NCI-H510A treated with DMSO at 0.1 percent for 48 hours (cell line): ENCODE measurements at regions not wholly inside any gene's neighbourhood (a gene's known extent, or its start where the extent isn't known, plus 50 kb on each side); places are given as distances from the start of the nearest gene placed in this dataset.

Source experiments
- DNase-seq: peaks from one replicate; lab custom pipeline; 2025; lab: John Stamatoyannopoulos, UW

DNA sequence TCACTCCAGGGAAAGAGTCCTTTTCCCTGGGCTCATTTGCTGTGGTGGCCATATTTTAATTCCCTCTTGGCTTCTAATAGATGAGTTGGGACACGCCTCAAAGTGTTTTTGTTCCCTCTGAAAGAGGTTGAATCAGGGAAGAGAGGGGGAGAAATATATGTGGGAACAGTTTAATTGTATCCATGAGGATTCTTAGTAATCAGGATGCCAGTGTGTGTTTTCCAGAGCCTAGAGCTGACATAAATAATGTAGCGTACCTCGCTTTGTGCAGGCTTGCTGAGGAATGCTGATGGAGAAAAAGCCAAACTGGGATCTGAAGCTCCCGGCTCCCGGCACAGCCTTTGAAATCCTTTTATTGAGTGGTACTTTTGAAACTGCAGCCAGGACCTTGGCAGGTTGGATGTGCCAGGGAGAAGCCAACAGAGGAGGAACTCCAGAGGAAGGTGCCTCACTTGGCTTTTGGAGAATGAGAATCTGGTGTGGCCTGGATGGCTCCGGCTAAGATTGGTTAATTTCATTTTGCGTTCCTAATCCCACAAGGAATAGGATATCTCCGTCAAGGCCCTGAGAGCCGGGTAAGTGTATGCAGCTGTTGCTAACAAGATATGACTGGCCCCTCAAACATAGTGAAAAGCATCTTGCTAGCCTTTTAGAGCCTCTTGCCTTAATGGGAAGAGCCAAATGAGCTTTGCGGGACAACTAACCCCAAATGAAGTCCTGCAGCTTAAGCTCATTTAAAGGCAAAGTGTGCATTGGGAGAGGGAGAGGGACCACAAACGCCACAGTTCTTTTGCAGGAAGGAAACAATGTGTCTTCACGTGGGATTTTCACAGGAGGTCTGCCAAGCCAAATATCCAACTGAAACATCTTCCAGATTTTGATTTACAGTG is 471.1 kb upstream of the WWC1 start:
- no peak for DNase-seq

DNA sequence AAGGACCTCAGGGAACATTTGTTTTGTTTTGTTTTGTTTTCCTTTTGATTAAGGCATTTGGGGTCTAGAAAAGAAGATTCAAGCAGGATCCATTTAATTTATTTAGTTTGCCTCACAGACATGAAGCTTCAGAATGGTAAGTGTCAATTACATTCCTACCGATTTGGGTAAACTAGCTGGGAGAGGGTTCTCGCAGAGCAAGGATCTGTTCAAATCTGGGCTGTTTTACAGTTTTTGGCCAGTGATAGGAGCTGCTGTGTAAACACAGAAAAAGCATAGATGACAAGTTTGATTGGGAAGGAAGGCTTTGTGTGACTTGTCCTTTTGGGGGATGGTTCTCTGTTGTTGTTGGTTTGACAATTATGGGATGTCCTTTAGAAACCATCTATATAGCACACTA is 470.3 kb upstream of the WWC1 start:
- no peak for DNase-seq

DNA sequence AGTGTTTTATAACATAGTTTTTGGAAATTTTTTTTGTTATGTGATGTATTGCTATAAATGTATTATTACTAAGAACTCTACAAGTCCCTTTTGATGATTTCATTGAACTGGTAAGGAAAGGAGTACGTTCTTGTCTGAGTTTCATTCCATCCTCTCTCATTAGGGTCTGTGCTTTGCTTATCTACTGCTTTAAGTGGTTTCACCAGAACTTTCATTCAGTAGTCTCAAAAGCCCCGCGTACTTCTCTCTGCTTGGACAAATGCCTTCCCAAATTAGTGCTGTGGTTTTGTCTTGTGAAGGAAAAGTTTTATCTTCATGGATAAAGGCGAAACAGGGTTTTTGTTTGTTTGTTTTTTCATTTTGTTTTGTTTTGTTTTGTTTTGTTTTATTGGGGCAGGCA is 469.8 kb upstream of the WWC1 start:
- DNase-seq = no peak

GRCh38 chr5:167822241-167822640 is 469.2 kb upstream of the WWC1 start:
- no peak for DNase-seq

DNA sequence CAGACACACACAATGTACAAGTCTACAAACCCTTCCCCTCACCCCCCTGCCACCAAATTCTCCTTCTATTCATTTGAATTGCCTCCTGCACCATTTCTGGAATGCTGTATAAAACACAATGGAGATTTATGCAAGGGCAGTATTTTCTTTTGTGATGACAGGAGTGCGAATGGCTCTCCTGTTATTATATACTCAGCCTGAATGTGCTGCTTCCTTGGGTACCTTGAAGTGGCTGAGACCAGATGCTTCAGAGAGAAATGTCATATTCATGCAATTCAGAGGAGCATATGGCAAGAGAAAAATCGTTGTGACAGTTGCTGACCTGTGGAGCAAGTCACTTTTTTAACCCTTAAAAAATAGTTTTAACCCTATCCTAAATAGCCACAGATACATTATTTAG is 468.0 kb upstream of the WWC1 start:
- DNase-seq = no peak

DNA sequence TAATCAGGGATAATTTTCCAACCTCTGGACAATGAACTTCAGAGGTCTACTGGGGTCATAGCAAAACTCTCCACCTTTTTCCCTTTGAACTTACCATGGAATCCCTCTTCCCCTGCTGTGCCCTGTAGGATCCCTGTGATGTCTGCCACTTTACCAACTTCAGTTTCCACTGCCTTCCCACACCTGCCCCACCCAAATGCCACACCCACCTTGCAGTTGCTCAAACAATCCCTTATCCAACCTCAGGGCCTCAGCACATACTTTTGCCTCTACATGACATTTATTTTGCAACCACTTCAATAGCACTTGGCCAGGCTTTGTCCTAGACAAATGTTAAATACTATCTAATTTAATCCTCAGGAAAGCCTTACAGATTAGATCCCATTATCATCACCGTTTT is 463.7 kb upstream of the WWC1 start:
- no peak for DNase-seq

- DNase-seq = no peak
Observed at GRCh38 chr5:167831754-167832504, 459.5 kb upstream of the WWC1 start.

GRCh38 chr5:167832609-167833008 is 458.8 kb upstream of the WWC1 start:
- DNase-seq = no peak

- DNase-seq = no peak
Observed at GRCh38 chr5:167833456-167833855, 458.0 kb upstream of the WWC1 start.

GRCh38 chr5:167835146-167835545 is 456.3 kb upstream of the WWC1 start:
- no peak for DNase-seq

GRCh38 chr5:167837127-167837526 is 454.3 kb upstream of the WWC1 start:
- no peak for DNase-seq

GRCh38 chr5:167839065-167839464 is 452.4 kb upstream of the WWC1 start:
- no peak for DNase-seq

- DNase-seq = no peak
Observed at GRCh38 chr5:167840527-167841130, 450.8 kb upstream of the WWC1 start.

- no peak for DNase-seq
Observed at GRCh38 chr5:167843881-167844572, 447.4 kb upstream of the WWC1 start.

GRCh38 chr5:167845952-167846351 is 445.5 kb upstream of the WWC1 start:
- DNase-seq = no peak

DNA sequence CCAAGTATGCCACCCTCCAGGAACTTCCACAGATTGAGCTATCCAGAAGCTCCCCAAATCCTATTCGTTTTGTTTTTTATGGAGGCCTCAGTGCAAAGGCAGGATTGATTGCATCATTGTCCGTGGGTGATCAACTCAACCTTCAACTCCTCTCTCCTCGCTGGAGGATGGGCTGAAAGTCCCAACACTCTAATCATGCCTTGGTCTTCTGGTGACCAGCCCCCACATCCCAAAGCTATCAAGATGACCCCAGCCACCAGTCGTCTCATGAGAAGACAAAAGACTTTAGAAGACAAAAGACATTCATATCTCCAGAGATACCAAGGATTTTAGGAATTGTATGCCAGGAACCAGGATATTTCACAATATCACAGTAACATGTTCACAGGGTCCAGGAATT is 441.6 kb upstream of the WWC1 start:
- DNase-seq = no peak

DNA sequence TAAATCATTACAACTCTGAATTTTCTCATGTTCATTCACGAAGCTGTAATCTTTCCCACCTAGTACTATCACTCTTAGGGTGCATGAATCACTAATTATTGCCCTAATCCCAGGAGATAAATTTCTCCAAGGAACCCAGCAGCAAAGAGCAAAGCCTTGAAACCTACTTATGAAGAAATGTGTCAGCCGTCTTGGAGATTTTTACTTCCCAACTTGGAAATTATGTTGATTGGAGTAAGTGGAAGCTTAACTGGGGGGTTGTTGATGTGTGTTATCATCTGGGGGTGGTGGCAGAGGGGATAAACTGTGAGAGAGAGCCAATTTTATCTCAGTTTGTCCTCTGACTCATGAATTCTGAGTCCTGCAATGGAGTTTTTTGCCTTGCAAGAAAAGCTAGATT is 440.5 kb upstream of the WWC1 start:
- DNase-seq = no peak

DNA sequence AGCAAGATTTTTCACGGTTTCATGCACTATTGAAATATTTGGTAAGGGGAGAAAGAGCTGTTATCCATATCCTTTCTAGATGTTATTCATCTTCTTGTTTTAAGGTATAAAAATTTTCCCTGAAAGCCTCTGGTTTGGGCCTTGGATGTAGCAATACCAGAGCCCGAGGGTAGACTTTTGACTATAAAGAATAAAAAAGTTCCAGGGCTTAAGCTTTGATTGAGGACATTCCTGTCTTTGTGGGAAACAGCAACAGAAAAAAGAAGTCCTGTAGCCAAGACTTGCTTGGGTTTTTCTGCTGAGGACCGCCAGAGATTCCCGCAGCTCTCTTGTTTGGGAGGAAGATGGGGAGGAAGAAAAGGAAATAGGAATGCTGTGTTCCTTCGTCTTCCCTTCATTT is 440.0 kb upstream of the WWC1 start:
- no peak for DNase-seq

- DNase-seq = no peak
Observed at GRCh38 chr5:167852515-167852914, 438.9 kb upstream of the WWC1 start.

- DNase-seq = no peak
Observed at GRCh38 chr5:167853421-167853820, 438.0 kb upstream of the WWC1 start.

DNA sequence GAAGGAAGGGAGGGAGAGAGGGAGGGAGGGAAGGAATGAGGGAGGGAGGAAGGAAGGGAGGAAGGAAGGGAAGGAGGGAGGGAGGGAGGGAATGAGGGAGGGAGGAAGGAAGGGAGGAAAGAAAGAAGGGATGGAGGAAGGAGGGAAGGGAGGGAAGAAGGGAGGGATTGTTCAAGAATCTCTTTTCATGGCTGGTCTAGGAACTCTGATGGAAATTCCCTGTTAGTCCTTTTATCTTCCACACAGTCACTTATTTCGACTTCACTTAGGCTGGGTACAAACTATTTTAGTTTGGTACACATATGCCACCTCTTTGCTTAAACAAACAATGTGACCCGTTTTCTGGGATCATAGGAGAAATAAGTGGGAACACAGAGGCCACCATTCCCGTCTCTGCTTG is 435.6 kb upstream of the WWC1 start:
- DNase-seq = no peak

DNA sequence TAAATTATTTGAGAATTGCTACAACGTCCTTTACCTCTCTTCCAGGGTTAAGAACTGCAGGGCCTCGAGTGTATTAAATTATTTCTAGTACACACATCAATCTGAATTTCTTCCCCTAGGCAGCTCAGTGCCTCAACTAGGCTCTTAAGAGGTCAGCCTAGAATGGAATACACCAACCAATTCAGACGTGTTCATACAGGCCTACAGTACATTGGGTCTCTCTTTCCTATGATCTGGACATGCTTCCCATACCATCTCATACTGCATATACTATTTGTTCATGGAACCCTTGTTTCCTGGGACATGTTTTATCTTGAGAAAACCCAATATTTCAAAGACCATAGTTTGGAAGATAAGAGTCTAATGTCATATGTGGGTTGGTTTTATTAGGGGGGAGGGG is 434.1 kb upstream of the WWC1 start:
- no peak for DNase-seq
